A549 (cell line): ENCODE measurements at regions not wholly inside any gene's neighbourhood (a gene's known extent, or its start where the extent isn't known, plus 50 kb on each side); places are given as distances from the start of the nearest gene placed in this dataset.
"Not testable (repeated sequence)": the region's sequence is repeated elsewhere in the genome, so short reads cannot be mapped to it uniquely, and the experiment has no call there.

ENCODE experiments used
- ATAC-seq, 2 experiments: fragments of 200-7000 bp in 1 of 2; fragments of >200 bp in 1 of 2; cut with Nextera tagmentation in 1 of 2; cut with Tn5 transposase in 1 of 2; 3 replicates each; pipeline versions ENCODE4 v1.8.0 to v1.9.1; 2018 to 2020; ENCODE audit warnings: mild to moderate bottlenecking in 1 of 2, moderate library complexity in 1 of 2
- CTCF ChIA-PET: fragments of 300-600 bp; sonication (Branson Sonifier 250); formaldehyde crosslinking; extraction: SDS; loops from one replicate; lab custom pipeline; 2021; ENCODE audit warnings: antibody characterized with exemption, inconsistent platforms; lab: Yijun Ruan, JAX
- POLR2A ChIA-PET: fragments of 350-600 bp; formaldehyde crosslinking; extraction: SDS; loops from one replicate; lab custom pipeline; 2021; ENCODE audit warnings: antibody characterized with exemption, inconsistent platforms; lab: Yijun Ruan, JAX
- DNase-seq, 2 experiments: peaks; one replicate each; pipeline versions ENCODE4 v3.0.0 to v3.0.0-alpha.2; 2011 to 2016; ENCODE audit warnings: low read depth in 1 of 2, low spot score in 1 of 2
- FAIRE-seq: peaks from 2 replicates; lab custom pipeline; 2011; peaks lifted over from hg19 to GRCh38; lab: Jason Lieb, UNC
- H3K27ac ChIP-seq, 2 experiments: fragments of >200 bp; sonication (Bioruptor Twin); formaldehyde crosslinking; 3 replicates each; pipeline ENCODE4 v1.5.1; 2016 to 2017
- H3K4me1 ChIP-seq: fragments of >200 bp; sonication (Bioruptor Twin); formaldehyde crosslinking; 3 replicates; pipeline ENCODE4 v1.6.1; 2016
- H3K4me2 ChIP-seq: fragments of >200 bp; sonication (Bioruptor Twin); formaldehyde crosslinking; 3 replicates; pipeline ENCODE4 v1.6.1; 2016
- H3K4me3 ChIP-seq: fragments of >200 bp; sonication (Bioruptor Twin); formaldehyde crosslinking; 3 replicates; pipeline ENCODE4 v1.5.1; 2016
- H3K9me3 ChIP-seq: fragments of >200 bp; sonication (Bioruptor Twin); formaldehyde crosslinking; 3 replicates; pipeline ENCODE4 v1.6.1; 2016
- BHLHE40 ChIP-seq: IDR thresholded peaks from 2 replicates; pipeline ENCODE4 v1.6.1; 2012; ENCODE audit warnings: low read depth, low read length, inconsistent platforms
- CBX8 ChIP-seq: fragments of 200-600 bp; sonication (generic); IDR thresholded peaks from 2 replicates; pipeline ENCODE4 v1.6.1; 2016
- CEBPB ChIP-seq, 2 experiments: fragments of >200 bp in 1 of 2; sonication (Bioruptor Twin) in 1 of 2; formaldehyde crosslinking in 1 of 2; IDR thresholded peaks; 2 replicates each; pipeline ENCODE4 v1.6.1; 2012 to 2016
- EP300 ChIP-seq, 2 experiments: fragments of >200 bp; sonication (Bioruptor Twin); formaldehyde crosslinking; IDR thresholded peaks; 2 replicates in 1 of 2; 3 replicates in 1 of 2; pipeline ENCODE4 v1.6.1; 2016 to 2017
- FOSL2 ChIP-seq, 2 experiments: fragments of 450-650 bp in 1 of 2; fragments of >200 bp in 1 of 2; sonication (Bioruptor Twin) in 1 of 2; formaldehyde crosslinking; IDR thresholded peaks; 2 replicates each; pipeline versions ENCODE4 v1.5.0 to v1.6.1; 2016 to 2020; ENCODE audit warnings: mild to moderate bottlenecking in 1 of 2, moderate library complexity in 1 of 2
- HOXB5 ChIP-seq: fragments of 250-450 bp; sonication (Bioruptor Pico); IDR thresholded peaks from 2 replicates; pipeline ENCODE4 v1.5.0; 2020; ENCODE audit warnings: mild to moderate bottlenecking, moderate library complexity
- JUN ChIP-seq, 2 experiments: fragments of >200 bp; sonication (Bioruptor Twin); formaldehyde crosslinking; IDR thresholded peaks; 2 replicates in 1 of 2; 3 replicates in 1 of 2; pipeline ENCODE4 v1.6.1; 2016 to 2017
- JUNB ChIP-seq: fragments of >200 bp; sonication (Bioruptor Twin); formaldehyde crosslinking; IDR thresholded peaks from 2 replicates; pipeline ENCODE4 v1.6.1; 2016
- KDM1A ChIP-seq: fragments of 200-600 bp; sonication (generic); IDR thresholded peaks from 2 replicates; pipeline ENCODE4 v1.6.1; 2016; ENCODE audit warnings: low read depth, mild to moderate bottlenecking
- KDM5A ChIP-seq: fragments of 200-600 bp; sonication (generic); IDR thresholded peaks from 2 replicates; pipeline ENCODE4 v1.6.1; 2016; ENCODE audit warnings: antibody characterized with exemption, mild to moderate bottlenecking
- MAFK ChIP-seq: fragments of 450-650 bp; IDR thresholded peaks from 2 replicates; pipeline ENCODE4 v1.6.1; 2014; ENCODE audit not compliant: partially characterized antibody
- NPAS2 ChIP-seq: fragments of 250-450 bp; sonication (Bioruptor Pico); IDR thresholded peaks from 2 replicates; pipeline ENCODE4 v1.8.0; 2022; ENCODE audit warnings: mild to moderate bottlenecking, moderate library complexity, borderline replicate concordance
- POLR2A ChIP-seq: IDR thresholded peaks from 2 replicates; pipeline ENCODE4 v1.6.1; 2012; ENCODE audit warnings: mild to moderate bottlenecking, low read length
- RAD21 ChIP-seq, 2 experiments: fragments of >200 bp in 1 of 2; sonication (Bioruptor Twin) in 1 of 2; formaldehyde crosslinking in 1 of 2; IDR thresholded peaks in 1 of 2; conservative IDR thresholded peaks in 1 of 2; 2 replicates in 1 of 2; 3 replicates in 1 of 2; pipeline ENCODE4 v1.6.1; 2012 to 2018; ENCODE audit warnings: inconsistent platforms in 1 of 2
- ZC3H11A ChIP-seq: fragments of 450-650 bp; IDR thresholded peaks from 2 replicates; pipeline ENCODE4 v1.6.1; 2014; ENCODE audit warnings: antibody characterized with exemption, mild to moderate bottlenecking
- WGBS: methylation state at CpG from one replicate; pipeline ENCODE4 v1.1.6; 2017; ENCODE audit errors: missing lambda C conversion rate; 5-methylcytosine and 5-hydroxymethylcytosine counted together
- TF ChIP-seq, protein P1 (sequence below): fragments of 450-650 bp; IDR thresholded peaks from 2 replicates; pipeline ENCODE4 v1.6.1; 2014; ENCODE audit warnings: antibody characterized with exemption
- TF ChIP-seq, protein P2 (sequence below): IDR thresholded peaks from 2 replicates; pipeline ENCODE4 v1.6.1; 2012

DNA sequence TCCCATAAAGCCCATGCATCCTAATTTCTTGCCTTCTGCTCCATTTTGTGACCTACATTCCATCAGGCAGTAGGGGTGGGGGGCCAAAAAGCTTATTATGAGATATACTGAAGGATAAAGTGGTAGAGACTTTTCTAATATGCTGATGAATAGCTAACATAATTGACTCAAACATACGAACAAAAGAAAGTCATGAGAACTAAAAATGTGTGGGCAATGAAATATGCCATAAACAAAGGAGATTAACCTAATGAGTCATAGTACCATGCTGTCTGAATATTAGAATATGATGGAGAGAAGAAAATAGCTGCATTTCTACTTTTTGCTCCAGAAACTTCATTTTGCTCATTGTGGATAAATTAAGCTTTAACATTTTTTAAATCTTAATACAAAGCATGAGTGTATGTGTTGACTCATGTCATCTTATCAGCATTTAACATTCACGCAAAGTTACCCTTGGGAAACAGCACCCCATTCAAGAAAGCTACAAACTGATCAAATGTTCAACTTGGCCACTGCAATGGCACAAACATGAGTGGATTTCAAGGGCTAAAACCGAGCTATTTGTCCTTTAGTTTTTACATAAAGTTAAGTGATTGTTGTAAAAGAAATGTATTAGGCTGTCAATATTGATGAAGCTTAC, 64.0 kb upstream of the DIO2 start:
- Histone ChIP-seq H3K27ac (no peak overlapping the region), H3K4me2 (no peak overlapping the region), H3K9me3 (no peaks in the 10 kb centered on the region), H3K4me3 (no peak overlapping the region), H3K4me1 (no peaks in the 10 kb centered on the region)
- peak; percentile 13 for FAIRE-seq
- no peak for TF ChIP-seq CBX8
- no peak for TF ChIP-seq HOXB5 (CRISPR knock-in tag)
- TF ChIP-seq KDM5A: no peak
- no peak for TF ChIP-seq EP300 (IDR thresholded peaks at IDR 0.05)
- no peak for TF ChIP-seq BHLHE40
- no peak for TF ChIP-seq NPAS2 (CRISPR knock-in tag)
- TF ChIP-seq, protein P1, sequence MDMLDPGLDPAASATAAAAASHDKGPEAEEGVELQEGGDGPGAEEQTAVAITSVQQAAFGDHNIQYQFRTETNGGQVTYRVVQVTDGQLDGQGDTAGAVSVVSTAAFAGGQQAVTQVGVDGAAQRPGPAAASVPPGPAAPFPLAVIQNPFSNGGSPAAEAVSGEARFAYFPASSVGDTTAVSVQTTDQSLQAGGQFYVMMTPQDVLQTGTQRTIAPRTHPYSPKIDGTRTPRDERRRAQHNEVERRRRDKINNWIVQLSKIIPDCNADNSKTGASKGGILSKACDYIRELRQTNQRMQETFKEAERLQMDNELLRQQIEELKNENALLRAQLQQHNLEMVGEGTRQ: no peak
- WGBS: 54% methylated on average over 3 of the region's 3 CpGs
- DNase-seq: no peak
- no peak for ATAC-seq
- ChIA-PET CTCF (no interaction called here), POLR2A (no interaction called here)

DNA sequence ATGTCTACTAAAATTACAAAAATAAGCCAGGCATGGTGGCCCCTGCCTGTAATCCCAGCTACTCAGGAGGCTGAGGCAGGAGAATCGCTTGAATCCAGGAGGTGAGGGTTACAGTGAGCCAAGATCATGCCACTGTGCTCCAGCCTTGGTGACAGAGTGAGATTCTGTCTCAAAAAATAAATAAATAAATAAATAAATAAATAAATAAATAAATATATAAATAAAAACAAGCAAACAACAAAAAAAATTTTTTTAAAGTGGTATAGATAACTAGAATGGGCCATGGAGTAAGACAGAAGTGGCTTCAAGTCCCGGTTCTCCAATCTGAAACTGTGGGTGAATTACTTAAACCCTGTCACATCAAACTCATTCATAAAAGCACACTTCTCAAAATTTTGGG, 63.0 kb upstream of the DIO2 start:
- CTCF ChIA-PET, H3K4me3 ChIP-seq, H3K27ac ChIP-seq, DNase-seq, FAIRE-seq, H3K9me3 ChIP-seq, ATAC-seq: not testable (repeated sequence)
- WGBS: 78% methylated on average over 2 of the region's 2 CpGs
- TF ChIP-seq ZC3H11A: peak; percentile 70
- TF ChIP-seq, all 56 proteins: peak for 1; not testable (repeated sequence) for 55
- H3K4me2 ChIP-seq, POLR2A ChIA-PET, H3K4me1 ChIP-seq: not testable (repeated sequence)

DNA sequence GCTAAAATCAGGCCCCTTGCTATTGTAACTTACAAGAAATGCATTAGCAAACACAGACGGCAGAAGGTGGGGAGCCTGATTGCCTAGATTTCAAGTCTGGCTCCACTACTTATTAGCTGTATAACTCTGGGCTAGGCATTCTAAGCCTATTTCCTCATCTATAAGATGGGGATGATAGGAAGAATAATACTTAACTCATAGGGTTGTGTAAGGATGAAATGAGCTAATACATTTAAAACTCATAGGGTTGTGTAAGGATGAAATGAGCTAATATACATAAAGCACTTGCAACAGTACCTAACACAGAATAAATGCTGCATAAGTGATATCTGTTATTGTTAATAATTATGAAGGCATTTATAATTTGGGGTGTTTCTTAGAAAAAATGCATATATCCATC, 60.1 kb upstream of the DIO2 start:
- no peak overlapping the region for H3K27ac ChIP-seq
- peaks cover 13% of the 10 kb centered on the region for H3K4me1 ChIP-seq
- CTCF ChIA-PET: no interaction called here
- no peak overlapping the region for H3K4me2 ChIP-seq
- no peaks in the 10 kb centered on the region for H3K9me3 ChIP-seq
- no peak for TF ChIP-seq KDM1A
- no peak for TF ChIP-seq POLR2A
- TF ChIP-seq MAFK: no peak
- TF ChIP-seq, all 56 proteins: peak for 0
- WGBS: 100% methylated on average over 1 of the region's 1 CpG
- H3K4me3 ChIP-seq: no peak overlapping the region
- DNase-seq: no peak
- FAIRE-seq: no peak
- POLR2A ChIA-PET: no interaction called here
- no peak for ATAC-seq

DNA sequence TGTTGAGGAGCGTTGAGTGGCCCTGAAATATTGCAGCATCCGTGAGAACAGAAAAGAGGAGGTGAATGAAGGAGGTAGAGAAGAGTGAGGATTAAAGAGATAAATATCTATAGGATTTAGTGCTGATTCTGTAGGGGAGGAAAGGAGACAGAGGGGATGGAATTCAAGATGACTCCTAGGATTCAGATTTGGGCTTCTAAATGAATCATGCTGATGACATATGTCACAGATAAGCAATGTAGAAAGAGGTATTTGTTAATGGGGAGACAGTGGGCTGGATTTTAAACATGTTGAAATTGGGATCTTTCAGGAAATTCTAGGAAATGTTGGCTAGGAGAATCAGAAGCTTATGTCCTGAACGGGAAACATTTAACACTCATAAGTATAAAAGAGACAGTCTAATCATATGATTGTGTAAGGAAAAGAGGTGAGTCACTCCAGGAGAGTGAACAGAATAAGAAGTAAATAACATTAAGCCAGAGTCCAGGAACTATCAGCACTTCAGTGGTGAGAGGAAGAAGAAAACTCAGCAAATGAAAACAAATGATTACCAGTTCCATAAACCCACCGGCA, 58.1 kb upstream of the DIO2 start:
- Histone ChIP-seq H3K4me2 (peak overlapping the region; percentile 71), H3K4me3 (no peak overlapping the region), H3K9me3 (no peaks in the 10 kb centered on the region), H3K27ac (peak overlapping the region; percentile 53 to 54), H3K4me1 (peaks cover 13% of the 10 kb centered on the region)
- peak in 1 of 2 experiments; percentile 10 for DNase-seq
- ChIA-PET POLR2A (no interaction called here), CTCF (no interaction called here)
- 37% methylated on average over 4 of the region's 4 CpGs for WGBS
- ATAC-seq: peak; percentile 62 to 79; a peak in 3 of 6 replicates
- FAIRE-seq: peak; percentile 32
- TF ChIP-seq RAD21 (conservative IDR thresholded peaks at IDR 0.05 in 1 of 2, IDR thresholded peaks at IDR 0.05 in 1 of 2): no peak
- peak; percentile 18; the same call in 1 of the 2 replicates for TF ChIP-seq FOSL2 (IDR thresholded peaks at IDR 0.05)
- TF ChIP-seq FOSL2 (CRISPR knock-in tag; IDR thresholded peaks at IDR 0.05): peak; percentile 61
- TF ChIP-seq JUNB: peak; percentile 53; the same call in 1 of the 2 replicates
- TF ChIP-seq, protein P2, sequence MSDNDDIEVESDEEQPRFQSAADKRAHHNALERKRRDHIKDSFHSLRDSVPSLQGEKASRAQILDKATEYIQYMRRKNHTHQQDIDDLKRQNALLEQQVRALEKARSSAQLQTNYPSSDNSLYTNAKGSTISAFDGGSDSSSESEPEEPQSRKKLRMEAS: no peak
- peak in 1 of 2 experiments; percentile 15; a peak in 2 of 4 replicates for TF ChIP-seq CEBPB (IDR thresholded peaks at IDR 0.05)
- no peak for TF ChIP-seq JUN (IDR thresholded peaks at IDR 0.05)
